HFF-Myc (cell line): ENCODE measurements at regions not wholly inside any gene's neighbourhood (a gene's known extent, or its start where the extent isn't known, plus 50 kb on each side); places are given as distances from the start of the nearest gene placed in this dataset.

ENCODE experiments used
- DNase-seq: peaks from one replicate; pipeline ENCODE4 v3.0.0-alpha.2; 2011; ENCODE audit warnings: low read depth; ENCODE audit errors: extremely low read depth
- H3K4me3 ChIP-seq: replicated peaks from 2 replicates; pipeline ENCODE4 v1.5.1; 2011; ENCODE audit warnings: low read depth, mild to moderate bottlenecking, control low read depth, low read length
- TF ChIP-seq, protein P1 (sequence below): IDR thresholded peaks from 2 replicates; pipeline ENCODE4 v1.5.1; 2012; ENCODE audit warnings: mild to moderate bottlenecking, low read depth, low read length, control low read depth; ENCODE audit errors: missing control alignments

DNA sequence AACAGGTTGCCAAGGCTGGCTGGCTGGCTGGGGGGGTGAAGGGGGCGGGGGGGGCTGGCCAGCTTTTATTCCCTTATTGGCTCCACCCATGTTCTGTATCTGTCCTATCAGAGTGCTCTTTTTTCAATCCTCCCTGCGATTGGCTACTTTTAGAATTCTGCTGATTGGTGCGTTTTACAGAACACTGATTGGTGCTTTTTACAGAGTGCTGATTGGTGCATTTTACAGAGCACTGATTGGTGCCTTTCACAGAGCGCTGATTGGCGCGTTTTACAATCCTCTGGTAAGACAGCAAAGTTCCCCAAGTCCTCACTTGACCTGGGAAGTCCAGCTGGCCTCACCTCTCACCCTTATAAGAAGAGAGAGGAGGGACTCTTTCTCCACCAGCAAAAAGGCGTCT lies 175.9 kb downstream of the ERCC6L2 start:
- no peak overlapping the region for H3K4me3 ChIP-seq
- no peak for DNase-seq
- TF ChIP-seq, protein P1, sequence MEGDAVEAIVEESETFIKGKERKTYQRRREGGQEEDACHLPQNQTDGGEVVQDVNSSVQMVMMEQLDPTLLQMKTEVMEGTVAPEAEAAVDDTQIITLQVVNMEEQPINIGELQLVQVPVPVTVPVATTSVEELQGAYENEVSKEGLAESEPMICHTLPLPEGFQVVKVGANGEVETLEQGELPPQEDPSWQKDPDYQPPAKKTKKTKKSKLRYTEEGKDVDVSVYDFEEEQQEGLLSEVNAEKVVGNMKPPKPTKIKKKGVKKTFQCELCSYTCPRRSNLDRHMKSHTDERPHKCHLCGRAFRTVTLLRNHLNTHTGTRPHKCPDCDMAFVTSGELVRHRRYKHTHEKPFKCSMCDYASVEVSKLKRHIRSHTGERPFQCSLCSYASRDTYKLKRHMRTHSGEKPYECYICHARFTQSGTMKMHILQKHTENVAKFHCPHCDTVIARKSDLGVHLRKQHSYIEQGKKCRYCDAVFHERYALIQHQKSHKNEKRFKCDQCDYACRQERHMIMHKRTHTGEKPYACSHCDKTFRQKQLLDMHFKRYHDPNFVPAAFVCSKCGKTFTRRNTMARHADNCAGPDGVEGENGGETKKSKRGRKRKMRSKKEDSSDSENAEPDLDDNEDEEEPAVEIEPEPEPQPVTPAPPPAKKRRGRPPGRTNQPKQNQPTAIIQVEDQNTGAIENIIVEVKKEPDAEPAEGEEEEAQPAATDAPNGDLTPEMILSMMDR: no peak

DNA sequence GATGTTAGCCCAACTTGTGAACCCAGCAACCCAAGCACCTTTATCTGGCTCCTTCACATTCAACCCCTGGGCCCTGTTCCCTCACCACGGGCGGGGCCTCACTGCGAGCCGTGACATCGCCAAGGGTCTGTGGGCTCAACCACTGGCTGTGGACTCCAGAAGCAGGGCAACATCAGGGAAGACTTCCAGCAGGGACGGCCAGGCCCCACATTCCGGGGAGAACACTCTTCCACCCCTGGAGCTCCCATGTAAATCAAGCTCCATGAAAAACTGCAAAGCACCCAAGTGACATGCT lies 175.3 kb downstream of the ERCC6L2 start:
- no peak overlapping the region for H3K4me3 ChIP-seq
- TF ChIP-seq, protein P1: no peak
- no peak for DNase-seq

DNA sequence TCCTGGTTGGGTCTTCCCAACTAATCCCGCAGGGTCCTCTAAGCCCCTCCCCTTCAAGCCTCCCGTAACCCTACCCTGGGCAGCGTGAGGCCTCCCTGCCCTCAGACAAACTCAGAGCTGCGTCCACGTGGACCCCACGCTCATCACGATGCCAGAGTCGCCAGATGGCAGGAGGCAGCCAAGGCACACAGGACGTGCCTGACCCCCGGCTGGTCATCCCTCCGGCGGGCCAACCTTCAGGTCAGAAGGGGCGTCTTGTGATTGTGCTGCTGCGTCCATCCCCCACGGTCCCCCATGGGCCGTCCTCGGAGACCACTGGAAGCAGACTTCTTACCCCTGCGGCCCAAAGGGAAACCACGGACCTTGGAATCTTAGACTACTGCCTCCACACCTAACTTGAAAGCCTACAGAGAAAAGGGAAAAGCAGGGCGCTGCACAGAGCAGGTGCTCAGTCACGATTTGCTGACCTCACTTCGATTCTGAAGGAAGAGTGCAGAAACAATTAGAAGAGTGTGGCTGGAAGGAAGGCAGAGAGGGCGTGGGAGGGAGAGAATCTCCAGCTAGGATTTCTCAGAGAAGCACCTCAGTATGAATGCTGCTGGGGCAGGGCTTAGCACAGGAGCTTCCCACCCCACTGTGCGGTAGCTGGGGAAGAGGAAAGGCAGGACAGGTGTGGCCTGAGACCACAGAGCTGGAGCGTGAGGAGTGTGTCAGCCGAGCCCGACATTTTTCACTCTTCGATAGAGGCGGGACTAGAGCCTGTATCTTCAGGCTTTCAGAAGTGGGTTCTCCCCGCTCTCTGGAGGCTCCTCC lies 174.8 kb downstream of the ERCC6L2 start:
- no peak for DNase-seq
- no peak overlapping the region for H3K4me3 ChIP-seq
- TF ChIP-seq, protein P1: no peak

DNA sequence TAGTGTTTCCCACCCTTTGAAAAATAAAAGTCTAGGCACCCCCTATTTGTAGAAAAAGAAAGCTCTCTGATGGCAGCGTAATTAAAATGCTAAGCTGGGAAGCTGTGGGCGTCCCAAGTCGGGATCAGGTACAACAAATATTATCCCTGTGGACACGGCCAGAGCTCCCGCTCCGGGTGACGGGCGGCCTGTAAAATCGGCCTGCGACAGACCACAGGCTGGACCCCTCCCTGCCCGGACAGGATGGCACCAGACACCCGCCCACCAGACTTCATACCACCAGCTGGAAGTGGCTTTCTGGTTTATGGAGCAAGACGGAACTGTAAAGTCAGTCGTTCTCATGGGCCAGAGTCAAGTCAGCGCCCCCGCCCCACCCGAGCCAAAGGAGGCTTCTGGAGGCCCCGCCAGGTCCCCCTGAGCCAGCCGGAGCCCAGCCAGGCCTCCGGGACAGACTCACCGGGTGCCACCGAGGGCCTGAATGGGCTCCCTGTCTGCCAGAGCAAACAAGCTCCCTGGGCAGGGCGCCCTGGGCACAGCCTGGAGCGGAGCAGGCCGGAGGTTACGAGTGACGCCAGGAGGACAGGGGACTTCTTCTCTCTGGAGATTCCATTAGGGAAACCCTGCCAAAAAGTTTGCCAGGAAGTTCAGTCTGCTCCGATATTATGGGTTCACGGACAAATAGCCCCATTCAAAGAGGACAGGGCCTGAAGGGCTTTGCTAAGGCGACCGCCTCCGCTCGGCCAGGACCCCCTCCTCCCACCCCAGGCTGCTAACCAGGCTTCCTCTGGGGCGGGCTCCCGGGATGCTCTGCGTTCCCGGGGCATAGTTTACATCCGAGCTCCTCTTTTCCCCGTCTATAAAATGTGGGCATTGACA lies 173.7 kb downstream of the ERCC6L2 start:
- TF ChIP-seq, protein P1: no peak
- no peak overlapping the region for H3K4me3 ChIP-seq
- DNase-seq: no peak

DNA sequence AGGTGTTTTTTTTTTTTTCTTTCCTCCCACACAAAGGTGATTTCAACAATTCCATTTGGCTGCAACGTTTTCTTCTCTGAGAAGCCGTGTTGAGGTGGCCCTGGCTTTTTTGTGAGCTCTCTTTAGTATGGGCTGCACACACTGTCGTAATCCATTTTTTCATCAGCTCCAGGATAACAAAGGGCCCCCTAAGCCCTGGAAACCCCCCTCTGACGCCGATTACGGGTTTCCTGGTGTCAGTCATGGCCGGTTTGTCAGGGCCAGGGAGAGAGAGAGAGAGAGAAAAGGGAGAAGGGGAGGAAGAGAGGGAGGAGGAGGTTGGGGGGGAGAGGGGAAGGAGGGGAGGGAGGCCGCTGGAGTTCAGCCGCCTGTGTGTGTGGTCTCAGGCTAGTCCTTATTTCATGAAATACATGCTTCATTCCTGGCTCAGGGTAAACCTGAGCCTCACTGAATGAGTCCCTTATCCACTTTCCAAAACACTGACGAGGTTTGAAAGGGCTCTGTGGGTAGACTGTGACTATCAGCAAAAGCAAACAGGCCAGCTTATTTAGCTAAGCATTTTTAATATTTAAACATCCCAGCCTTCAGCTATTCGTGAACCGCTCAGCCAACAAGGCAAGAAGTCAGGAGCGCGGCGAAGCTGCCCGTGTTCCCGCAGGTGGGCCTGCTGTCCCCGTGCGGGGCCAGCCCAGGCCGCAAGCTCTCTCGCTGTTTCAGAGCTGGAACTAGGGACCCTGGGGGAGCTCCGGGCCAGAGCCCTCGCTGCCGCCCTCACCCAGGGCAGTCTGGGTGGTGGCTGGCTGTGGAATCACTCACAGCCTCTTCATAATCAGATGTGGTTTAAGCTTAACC lies 172.8 kb downstream of the ERCC6L2 start:
- DNase-seq: no peak
- TF ChIP-seq, protein P1: no peak
- H3K4me3 ChIP-seq: no peak overlapping the region

DNA sequence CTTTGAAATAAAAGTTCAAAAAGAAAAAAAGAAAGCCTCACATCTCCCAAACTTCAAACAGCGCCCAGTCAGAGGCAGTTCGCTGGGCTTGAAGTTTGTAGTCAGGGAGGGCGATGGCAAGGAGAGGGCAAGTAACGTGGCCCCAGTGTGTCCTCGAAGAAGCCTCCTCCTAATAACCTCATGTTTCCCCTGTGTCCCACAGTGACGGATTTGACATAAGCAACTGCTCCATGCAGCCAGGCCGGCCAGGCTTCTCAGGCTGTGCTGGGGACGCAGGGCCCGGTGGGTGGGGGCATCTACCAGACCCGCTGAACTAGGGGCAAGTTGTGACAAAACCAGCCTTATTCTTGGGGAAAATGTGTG lies 172.2 kb downstream of the ERCC6L2 start:
- H3K4me3 ChIP-seq: no peak overlapping the region
- no peak for DNase-seq
- TF ChIP-seq, protein P1: no peak
